Brain microvascular endothelial cell (primary cell): ENCODE measurements at regions not wholly inside any gene's neighbourhood (a gene's known extent, or its start where the extent isn't known, plus 50 kb on each side); places are given as distances from the start of the nearest gene placed in this dataset.

Experiments used
- DNase-seq: peaks from one replicate; pipeline ENCODE4 v3.0.0-alpha.2; 2020
- H3K27ac ChIP-seq: fragments of 250-450 bp; sonication (Bioruptor Pico); 2 replicates; pipeline ENCODE4 v1.5.1; 2020; ENCODE audit warnings: mild to moderate bottlenecking, moderate library complexity
- H3K27me3 ChIP-seq: fragments of 250-450 bp; sonication (Bioruptor Pico); replicated peaks from 2 replicates; pipeline ENCODE4 v1.5.1; 2020; ENCODE audit warnings: mild to moderate bottlenecking
- H3K36me3 ChIP-seq: fragments of 250-450 bp; sonication (Bioruptor Pico); replicated peaks from 2 replicates; pipeline ENCODE4 v1.5.1; 2020; ENCODE audit warnings: mild to moderate bottlenecking
- H3K4me3 ChIP-seq: 2 replicates; pipeline ENCODE4 v1.5.1; 2011; ENCODE audit warnings: low read depth, mild to moderate bottlenecking, control low read depth, low read length, moderate library complexity
- in situ Hi-C: cut with HindIII; loops from 2 replicates; pipeline ENCODE4 v1.10.0; 2017; ENCODE audit warnings: low sequenced_read_pairs, low pct_ligation_motif_present
- TF ChIP-seq, protein P1 (sequence below): IDR thresholded peaks from 2 replicates; pipeline ENCODE4 v1.5.1; 2011; ENCODE audit warnings: low read depth, mild to moderate bottlenecking, moderate library complexity, low read length, control low read depth, inconsistent platforms; ENCODE audit errors: missing control alignments

DNA sequence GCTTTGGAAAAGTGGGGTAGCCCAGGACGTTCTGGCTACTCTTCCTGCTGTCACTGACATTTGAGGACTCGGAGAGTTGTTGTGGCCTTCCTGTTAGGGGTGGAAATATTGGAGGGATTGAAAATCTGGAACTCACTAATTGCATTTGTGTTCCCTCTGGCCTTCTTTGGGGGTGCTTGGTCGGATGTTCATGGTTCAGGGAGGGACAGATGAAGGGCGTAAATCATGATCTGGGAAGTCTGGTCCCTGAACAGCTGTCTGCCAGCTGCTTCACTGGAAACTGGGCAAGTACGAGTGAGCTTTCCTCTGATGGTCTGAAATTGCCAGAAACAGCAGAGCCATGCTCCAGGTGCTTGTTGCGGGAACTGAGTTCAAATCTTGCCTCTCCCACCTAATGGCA lies 327.8 kb upstream of the C2CD4B start:
- DNase-seq: no peak
- Histone ChIP-seq H3K27ac (no peak overlapping the region), H3K4me3 (no peak overlapping the region), H3K27me3 (no peaks in the 10 kb centered on the region), H3K36me3 (no peaks in the 10 kb centered on the region)
- TF ChIP-seq, protein P1, sequence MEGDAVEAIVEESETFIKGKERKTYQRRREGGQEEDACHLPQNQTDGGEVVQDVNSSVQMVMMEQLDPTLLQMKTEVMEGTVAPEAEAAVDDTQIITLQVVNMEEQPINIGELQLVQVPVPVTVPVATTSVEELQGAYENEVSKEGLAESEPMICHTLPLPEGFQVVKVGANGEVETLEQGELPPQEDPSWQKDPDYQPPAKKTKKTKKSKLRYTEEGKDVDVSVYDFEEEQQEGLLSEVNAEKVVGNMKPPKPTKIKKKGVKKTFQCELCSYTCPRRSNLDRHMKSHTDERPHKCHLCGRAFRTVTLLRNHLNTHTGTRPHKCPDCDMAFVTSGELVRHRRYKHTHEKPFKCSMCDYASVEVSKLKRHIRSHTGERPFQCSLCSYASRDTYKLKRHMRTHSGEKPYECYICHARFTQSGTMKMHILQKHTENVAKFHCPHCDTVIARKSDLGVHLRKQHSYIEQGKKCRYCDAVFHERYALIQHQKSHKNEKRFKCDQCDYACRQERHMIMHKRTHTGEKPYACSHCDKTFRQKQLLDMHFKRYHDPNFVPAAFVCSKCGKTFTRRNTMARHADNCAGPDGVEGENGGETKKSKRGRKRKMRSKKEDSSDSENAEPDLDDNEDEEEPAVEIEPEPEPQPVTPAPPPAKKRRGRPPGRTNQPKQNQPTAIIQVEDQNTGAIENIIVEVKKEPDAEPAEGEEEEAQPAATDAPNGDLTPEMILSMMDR: no peak
- in situ Hi-C loops: no loop called here

DNA sequence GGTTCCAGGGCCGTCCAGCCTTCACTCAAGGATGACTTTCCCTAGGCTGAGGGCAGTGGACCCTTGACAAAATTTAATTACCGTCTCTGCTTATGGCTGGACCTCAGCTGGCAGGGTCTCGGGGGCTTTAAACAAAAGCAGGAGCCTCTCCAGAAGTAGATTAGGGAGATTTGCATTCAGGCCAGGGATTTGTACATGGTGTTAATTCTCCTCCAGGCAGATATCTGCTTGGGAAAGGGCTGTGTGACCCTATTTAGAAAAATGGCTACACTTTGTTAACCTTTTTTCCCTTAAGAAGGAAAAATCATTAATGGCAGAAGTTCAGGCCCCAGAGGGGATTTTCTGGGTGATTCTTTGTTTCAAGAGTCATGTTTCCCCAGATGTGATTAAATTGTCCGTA lies 329.1 kb upstream of the C2CD4B start:
- no peak for DNase-seq
- H3K36me3 ChIP-seq: no peaks in the 10 kb centered on the region
- TF ChIP-seq, protein P1: no peak
- no peak overlapping the region for H3K4me3 ChIP-seq
- H3K27ac ChIP-seq: no peak overlapping the region
- in situ Hi-C loops: no loop called here
- H3K27me3 ChIP-seq: no peaks in the 10 kb centered on the region

DNA sequence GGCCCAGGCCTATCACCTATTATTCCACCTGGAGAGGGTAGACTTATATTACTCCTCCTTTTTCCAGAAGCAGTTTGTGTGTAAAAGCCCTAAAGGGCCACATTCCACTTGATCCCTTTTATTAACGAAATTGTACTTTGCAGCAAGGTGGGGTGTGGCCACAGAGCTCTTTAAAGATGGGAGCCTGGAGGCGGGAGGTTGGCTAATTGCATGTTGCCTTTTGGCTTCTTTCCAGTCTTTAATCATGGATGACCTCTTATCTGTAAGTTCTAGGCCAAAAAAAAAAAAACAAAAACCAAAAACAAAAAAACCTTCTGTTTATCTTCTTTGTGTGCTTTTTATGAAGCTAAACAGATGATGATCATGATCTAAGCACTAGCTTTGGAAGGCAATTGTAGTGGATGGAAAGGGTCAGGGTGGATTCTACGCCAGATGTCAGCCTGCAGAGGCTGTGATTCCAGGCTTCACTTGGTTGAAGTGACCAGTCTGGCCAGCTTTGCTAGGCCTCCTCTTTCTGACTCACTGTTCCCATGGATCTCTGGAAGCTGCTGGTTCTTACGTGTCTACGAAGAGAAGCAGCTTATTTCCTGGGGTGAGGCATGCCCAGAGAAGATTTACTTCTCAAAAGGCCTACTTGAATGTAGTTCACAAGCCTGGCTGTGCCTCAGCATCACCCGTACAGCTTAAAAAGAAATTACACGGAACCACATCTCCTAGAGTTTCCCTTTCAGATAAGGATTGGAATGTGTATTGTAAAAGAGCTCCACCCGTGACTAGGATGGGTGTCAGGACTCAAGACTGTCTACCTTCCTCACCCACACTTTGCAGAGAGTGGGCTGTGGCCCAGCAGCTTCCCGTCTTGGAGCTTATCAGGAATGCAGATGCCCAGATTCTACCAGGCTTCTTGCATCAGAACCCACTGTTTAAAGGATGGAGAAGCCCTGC lies 330.9 kb upstream of the C2CD4B start:
- TF ChIP-seq, protein P1: no peak
- H3K4me3 ChIP-seq: no peak overlapping the region
- no peak overlapping the region for H3K27ac ChIP-seq
- H3K27me3 ChIP-seq: no peaks in the 10 kb centered on the region
- in situ Hi-C loops: no loop called here
- peak; percentile 81 for DNase-seq
- no peaks in the 10 kb centered on the region for H3K36me3 ChIP-seq

DNA sequence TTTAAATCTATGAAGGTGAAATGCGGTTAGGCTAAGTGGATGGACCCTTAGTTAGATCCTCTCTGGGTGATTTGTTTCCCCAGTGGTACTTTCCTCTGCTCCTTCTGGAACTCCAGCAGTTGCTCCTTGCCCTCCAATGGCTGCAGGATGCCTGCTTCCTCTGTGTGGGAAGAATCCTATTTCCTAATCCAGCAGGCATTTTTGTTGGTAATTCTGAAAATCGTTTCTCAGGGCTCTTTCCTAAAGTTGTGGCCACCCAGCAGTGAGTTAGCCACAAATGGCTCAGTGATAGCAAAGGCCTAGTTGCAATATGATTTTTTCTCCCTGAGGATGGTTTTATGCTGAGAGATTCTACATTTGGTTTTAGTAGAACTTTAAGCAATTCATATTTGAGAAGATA lies 332.3 kb upstream of the C2CD4B start:
- no peaks in the 10 kb centered on the region for H3K36me3 ChIP-seq
- TF ChIP-seq, protein P1: no peak
- no peak for DNase-seq
- H3K4me3 ChIP-seq: no peak overlapping the region
- H3K27me3 ChIP-seq: no peaks in the 10 kb centered on the region
- no peak overlapping the region for H3K27ac ChIP-seq
- in situ Hi-C loops: no loop called here

- DNase-seq: no peak
- in situ Hi-C loops: no loop called here
- Histone ChIP-seq H3K27ac (no peak overlapping the region), H3K4me3 (no peak overlapping the region), H3K36me3 (no peaks in the 10 kb centered on the region), H3K27me3 (no peaks in the 10 kb centered on the region)
- TF ChIP-seq, protein P1: no peak
Observed at GRCh38 chr15:62498278-62498677, 333.2 kb upstream of the C2CD4B start.

DNA sequence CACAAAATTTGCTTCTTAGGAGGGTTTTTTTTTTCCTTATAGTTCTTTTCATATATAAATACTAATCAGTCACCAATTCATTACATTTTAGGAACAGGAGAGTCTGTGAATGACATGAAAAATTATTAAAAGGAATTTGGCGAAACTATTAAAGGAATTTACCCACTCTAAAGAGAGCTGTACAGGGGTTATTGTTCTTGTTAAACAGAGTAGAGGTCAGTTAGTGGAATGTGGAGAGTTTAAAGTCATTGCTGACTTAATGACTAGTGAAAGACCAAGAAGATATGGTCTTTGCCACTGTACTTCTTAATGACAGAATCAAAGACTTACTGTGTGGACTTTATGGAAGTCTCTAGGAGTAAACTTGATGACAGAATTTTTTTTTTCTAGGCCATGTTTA lies 333.6 kb upstream of the C2CD4B start:
- H3K4me3 ChIP-seq: no peak overlapping the region
- in situ Hi-C loops: no loop called here
- no peak for DNase-seq
- no peaks in the 10 kb centered on the region for H3K36me3 ChIP-seq
- H3K27me3 ChIP-seq: no peaks in the 10 kb centered on the region
- TF ChIP-seq, protein P1: no peak
- no peak overlapping the region for H3K27ac ChIP-seq
